ENCODE measurements at regions not wholly inside any gene's neighbourhood (a gene's known extent, or its start where the extent isn't known, plus 50 kb on each side); places are given as distances from the start of the nearest gene placed in this dataset.

DNA sequence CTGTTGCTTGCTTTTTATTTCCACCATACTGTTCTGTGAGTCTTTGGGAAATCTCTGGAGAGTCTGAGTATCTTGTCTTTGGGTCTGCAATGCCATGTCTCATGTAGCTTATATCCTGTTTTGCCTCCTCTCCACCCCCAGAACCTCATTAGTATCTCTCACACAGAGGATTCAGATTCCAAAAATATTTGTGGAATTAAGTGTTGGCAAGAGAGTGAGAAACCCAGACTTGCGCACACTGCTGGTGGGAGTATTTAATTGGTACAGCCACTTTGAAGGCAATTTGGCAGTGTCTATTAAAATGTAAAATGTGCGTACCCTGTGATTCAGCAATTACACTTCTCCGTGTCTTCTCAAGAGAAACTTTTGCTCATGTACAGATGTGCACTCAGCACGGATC lies 68.6 kb downstream of the ZNF621 start:
- DNase-seq (ENCODE audit: low read depth, low spot score): no peak

GRCh38 chr3:40597441-40597840 lies 72.7 kb downstream of the ZNF621 start:
- DNase-seq (ENCODE audit: low read depth, low spot score): no peak

GRCh38 chr3:40598338-40598737 lies 73.6 kb downstream of the ZNF621 start:
- DNase-seq (ENCODE audit: low read depth, low spot score): no peak

GRCh38 chr3:40598962-40599361 lies 74.2 kb downstream of the ZNF621 start:
- DNase-seq (ENCODE audit: low read depth, low spot score): no peak

DNA sequence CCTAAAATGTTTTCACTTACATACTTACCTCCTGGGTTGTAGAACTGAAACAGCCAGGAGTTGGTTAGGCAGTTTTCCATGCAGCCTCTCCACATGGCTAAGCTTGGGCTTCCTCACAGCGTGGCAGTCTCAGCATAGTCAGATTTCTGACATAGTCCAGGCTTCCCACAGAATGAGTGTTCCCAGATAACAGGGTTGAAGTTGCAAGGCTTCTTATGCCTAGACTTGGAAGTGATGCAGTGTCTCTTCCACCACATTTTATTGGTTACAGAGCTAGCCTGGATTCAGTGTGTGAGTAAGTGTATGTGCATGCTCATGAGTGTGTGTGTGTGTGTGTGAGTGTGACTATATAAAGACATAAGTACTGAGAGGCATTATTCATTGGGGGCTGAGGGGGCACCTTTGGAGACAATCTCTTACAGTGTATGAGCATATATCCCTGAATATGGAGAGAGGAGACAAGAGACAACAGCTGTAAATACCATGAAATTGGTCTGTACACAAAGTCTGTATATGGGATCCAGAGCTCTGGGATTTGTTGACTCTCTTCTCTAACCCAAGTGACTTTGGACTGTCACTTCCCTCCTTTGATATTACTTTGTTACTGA lies 78.1 kb downstream of the ZNF621 start:
- no peak for DNase-seq (ENCODE audit: low read depth, low spot score)

DNA sequence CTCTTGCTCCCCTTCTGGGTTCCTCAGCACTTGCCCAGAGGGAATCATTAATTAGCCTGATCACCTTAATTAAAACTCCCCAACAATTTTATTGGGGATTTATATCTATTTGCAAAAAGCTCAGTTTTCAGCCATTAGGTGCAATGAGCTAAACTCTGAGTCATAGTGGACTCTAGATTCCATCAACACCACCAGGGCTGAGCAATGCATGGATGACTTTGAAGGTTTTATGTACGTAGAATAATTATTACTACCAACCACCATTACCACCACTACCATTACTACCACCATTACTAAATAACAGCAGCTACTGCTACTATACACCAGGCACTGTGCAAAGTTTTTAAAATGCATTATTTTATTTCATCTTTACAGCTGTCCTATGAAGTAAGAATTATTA lies 81.2 kb downstream of the ZNF621 start:
- DNase-seq (ENCODE audit: low read depth, low spot score): no peak

GRCh38 chr3:40608091-40608490 lies 83.3 kb downstream of the ZNF621 start:
- no peak for DNase-seq (ENCODE audit: low read depth, low spot score)

- DNase-seq (ENCODE audit: low read depth, low spot score): no peak
These were observed 88.5 kb downstream of the ZNF621 start for GRCh38 chr3:40613306-40613705.

GRCh38 chr3:40615110-40615915 lies 90.6 kb downstream of the ZNF621 start:
- DNase-seq (ENCODE audit: low read depth, low spot score): peak; percentile 54

- no peak for DNase-seq (ENCODE audit: low read depth, low spot score)
These were observed 91.4 kb downstream of the ZNF621 start for GRCh38 chr3:40615918-40616819.

DNA sequence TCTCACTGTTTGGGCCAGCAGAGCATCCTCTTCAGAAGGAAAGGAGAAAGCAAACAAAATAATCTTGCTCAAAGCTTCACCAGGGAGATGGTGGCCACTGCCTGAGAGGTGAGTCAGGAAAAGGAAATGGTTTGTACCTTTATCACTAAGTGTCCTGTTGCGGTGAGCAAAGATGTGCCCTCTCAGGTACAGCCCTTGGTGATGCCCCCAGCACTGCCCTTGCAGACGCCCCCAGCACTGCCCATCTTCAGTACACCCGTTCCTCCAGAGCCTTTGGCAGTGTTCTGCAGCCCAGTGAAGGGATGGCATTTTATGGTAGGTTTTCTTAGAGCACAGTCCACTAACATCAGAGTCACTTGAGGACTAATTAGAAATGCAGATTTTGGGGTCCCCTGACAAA lies 92.3 kb downstream of the ZNF621 start:
- no peak for DNase-seq (ENCODE audit: low read depth, low spot score)

DNA sequence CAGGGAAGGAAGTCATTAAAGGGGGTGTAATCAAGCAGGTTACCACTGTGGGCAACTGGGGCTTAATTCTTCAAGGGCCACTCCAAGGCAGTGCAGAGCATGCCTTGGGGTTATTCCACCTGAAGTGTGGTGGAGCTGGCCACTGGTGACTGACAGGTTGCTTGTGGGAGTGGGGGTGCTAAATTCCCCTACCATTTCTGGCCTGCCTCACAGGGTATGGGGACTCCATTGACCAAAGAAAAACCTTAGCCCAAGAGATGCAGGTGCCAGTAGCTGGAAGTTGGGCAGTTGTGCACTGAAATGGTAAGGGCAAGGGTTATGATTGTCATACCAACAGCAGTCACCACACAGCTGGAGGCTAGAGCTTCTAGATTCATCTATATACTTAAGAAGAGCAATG lies 93.4 kb downstream of the ZNF621 start:
- DNase-seq (ENCODE audit: low read depth, low spot score): no peak

- DNase-seq (ENCODE audit: low read depth, low spot score): no peak
These were observed 95.4 kb downstream of the ZNF621 start for GRCh38 chr3:40620151-40620550.

- DNase-seq (ENCODE audit: low read depth, low spot score): no peak
These were observed 96.5 kb downstream of the ZNF621 start for GRCh38 chr3:40621252-40621651.

DNA sequence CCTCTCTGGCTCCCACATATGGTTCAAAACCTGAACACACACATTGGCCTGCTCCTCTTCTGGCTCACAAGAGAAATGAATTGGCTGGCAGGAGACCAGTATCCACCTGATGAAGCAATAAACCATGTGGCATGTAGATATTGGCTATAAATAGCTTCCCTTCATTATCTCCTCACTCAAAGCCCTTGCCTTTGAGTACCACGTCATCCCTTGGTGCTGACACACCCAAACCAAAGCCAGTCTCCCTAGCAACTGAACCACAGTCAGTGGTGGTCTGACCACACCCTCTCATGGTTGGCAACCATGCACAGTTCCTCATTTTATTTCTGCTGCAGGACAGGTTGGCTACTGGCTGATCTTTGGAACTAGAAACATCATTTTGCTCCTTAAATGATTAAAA lies 98.8 kb downstream of the ZNF621 start:
- DNase-seq (ENCODE audit: low read depth, low spot score): no peak

GRCh38 chr3:40624189-40624769 lies 99.5 kb downstream of the ZNF621 start:
- DNase-seq (ENCODE audit: low read depth, low spot score): no peak

DNA sequence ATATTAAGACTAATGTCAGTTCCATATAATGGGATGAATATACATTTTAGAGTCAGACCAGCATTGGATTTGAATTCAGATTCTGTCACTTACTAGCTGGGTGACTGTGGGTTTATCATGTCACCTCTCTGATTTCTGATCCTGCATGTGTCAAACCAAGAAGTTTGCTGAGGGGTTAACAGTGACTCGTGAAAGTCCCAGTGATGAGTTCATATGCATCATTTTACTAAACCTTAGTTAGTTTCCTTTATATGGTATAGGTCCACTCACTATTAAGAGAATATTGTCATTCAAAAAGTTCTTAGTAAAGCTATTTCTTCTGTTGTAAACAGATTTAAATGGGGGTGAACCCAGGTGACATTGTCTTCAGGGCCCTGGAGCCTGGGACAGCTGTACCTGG lies 102.3 kb downstream of the ZNF621 start:
- DNase-seq (ENCODE audit: low read depth, low spot score): no peak

GRCh38 chr3:40628984-40629383 lies 104.2 kb downstream of the ZNF621 start:
- DNase-seq (ENCODE audit: low read depth, low spot score): no peak

GRCh38 chr3:40631341-40631995 lies 106.7 kb downstream of the ZNF621 start:
- DNase-seq (ENCODE audit: low read depth, low spot score): no peak

DNA sequence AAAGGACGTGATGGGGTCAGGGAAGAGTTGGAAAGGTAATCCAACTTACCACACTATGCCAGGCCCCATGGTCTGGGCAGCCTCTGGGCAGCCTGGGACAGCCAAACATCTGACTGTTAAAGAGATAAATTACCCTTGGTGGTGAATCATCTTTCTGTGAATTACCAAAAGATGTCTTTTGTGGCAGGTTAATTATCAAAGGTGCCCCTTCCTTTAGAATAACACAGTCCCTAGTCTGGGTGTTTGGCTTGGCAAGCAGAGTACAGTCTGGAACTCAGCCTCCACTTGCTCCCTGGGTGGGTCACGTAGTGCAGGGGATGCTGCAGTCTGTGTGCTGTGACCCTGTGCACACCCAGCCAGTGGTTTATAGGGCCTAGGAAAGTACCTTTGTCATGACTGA lies 113.1 kb downstream of the ZNF621 start:
- DNase-seq (ENCODE audit: low read depth, low spot score): no peak

GRCh38 chr3:40639006-40639405 lies 114.2 kb downstream of the ZNF621 start:
- DNase-seq (ENCODE audit: low read depth, low spot score): no peak

DNA sequence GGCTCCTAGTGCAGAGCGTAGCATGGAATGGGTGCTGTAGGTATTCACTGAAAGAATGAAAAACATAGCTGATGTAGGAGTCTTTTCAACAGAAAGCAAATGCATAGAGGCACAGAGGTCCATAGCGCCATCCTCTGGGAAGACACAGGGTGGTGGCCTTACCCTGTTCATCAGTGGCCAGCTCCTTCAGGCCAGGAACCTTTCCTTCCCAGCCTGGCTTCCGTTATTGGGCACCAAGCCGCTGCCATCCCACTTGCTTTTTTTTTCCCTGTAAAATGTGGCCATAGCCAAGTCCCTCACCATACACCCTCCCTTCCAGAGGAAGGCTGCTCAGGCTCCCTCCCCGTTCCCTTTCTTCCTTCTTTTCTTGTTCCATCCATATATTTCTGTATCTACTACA lies 118.1 kb downstream of the ZNF621 start:
- DNase-seq (ENCODE audit: low read depth, low spot score): no peak
